Lung (tissue), 11 donors: ENCODE measurements at regions not wholly inside any gene's neighbourhood (a gene's known extent, or its start where the extent isn't known, plus 50 kb on each side); places are given as distances from the start of the nearest gene placed in this dataset.

Source experiments
- ATAC-seq: fragments of 200-7000 bp; cut with Tn5 transposase; one replicate; pipeline ENCODE4 v1.9.1; 2020; ENCODE audit warnings: moderate number of reproducible peaks; ENCODE audit not compliant: insufficient read depth, low FRiP score
- DNase-seq, 3 donors: peaks; one replicate each; pipeline ENCODE4 v3.0.0-alpha.2; 2013 to 2017
- H3K27ac ChIP-seq, 2 donors: one replicate each; pipeline ENCODE4 v1.5.1; 2013; ENCODE audit warnings: mild to moderate bottlenecking in 2 of 2, moderate library complexity in 2 of 2, control low read depth in 1 of 2, inconsistent platforms in 1 of 2, low read depth in 1 of 2, low read length in 1 of 2
- H3K27me3 ChIP-seq, 3 donors: one replicate each; pipeline ENCODE4 v1.5.1; 2013; ENCODE audit warnings: low read length in 2 of 3; ENCODE audit not compliant: control insufficient read depth in 3 of 3, insufficient read depth in 3 of 3
- H3K36me3 ChIP-seq, 4 donors: one replicate each; pipeline ENCODE4 v1.5.1; 2013; ENCODE audit warnings: low read length in 4 of 4, mild to moderate bottlenecking in 1 of 4, moderate library complexity in 1 of 4; ENCODE audit not compliant: control insufficient read depth in 4 of 4, insufficient read depth in 4 of 4
- H3K4me1 ChIP-seq, 5 donors: one replicate each; pipeline ENCODE4 v1.5.1; 2013; ENCODE audit warnings: low read length in 5 of 5, mild to moderate bottlenecking in 2 of 5, moderate library complexity in 1 of 5; ENCODE audit not compliant: control insufficient read depth in 5 of 5, insufficient read depth in 5 of 5
- H3K4me3 ChIP-seq: one replicate; pipeline ENCODE4 v1.5.1; 2013; ENCODE audit warnings: mild to moderate bottlenecking, control low read depth, moderate library complexity
- H3K9ac ChIP-seq, 2 donors: one replicate each; pipeline ENCODE4 v1.5.1; 2013; ENCODE audit warnings: low read length in 2 of 2, control low read depth in 1 of 2; ENCODE audit not compliant: insufficient read depth in 1 of 2
- H3K9me3 ChIP-seq, 4 donors: one replicate each; pipeline ENCODE4 v1.5.1; 2013; ENCODE audit warnings: low read length in 3 of 4, mild to moderate bottlenecking in 1 of 4, moderate library complexity in 1 of 4; ENCODE audit not compliant: control insufficient read depth in 4 of 4, insufficient read depth in 3 of 4
- CTCF ChIP-seq: IDR thresholded peaks from 2 replicates; pipeline ENCODE4 v1.5.1; 2012; ENCODE audit warnings: mild to moderate bottlenecking; ENCODE audit errors: control extremely low read depth, extremely low read depth
- WGBS, 2 donors: extraction: QIAGEN DNeasy Blood & Tissue Kit; methylation state at CpG; one replicate each; pipeline ENCODE4 v1.1.7; 2013; 5-methylcytosine and 5-hydroxymethylcytosine counted together
- donor health status: control.
- donor health status: control.
- donor health status: Bipolar disorder and iron deficiency.
- donor health status: healthy.
- donor health status: DM: yes; HTN: yes; CAD: no.

GRCh38 chr7:132646052-132646451, 69.8 kb upstream of the PLXNA4 start:
- DNase-seq = no peak
- H3K9me3 ChIP-seq = no peaks in the 10 kb centered on the region
- no peak overlapping the region for H3K27ac ChIP-seq
- H3K36me3 ChIP-seq = no peaks in the 10 kb centered on the region
- H3K9ac ChIP-seq = no peak overlapping the region
- no peak for TF ChIP-seq CTCF
- H3K4me1 ChIP-seq = peaks cover 0 to 1% (median 0%) of the 10 kb centered on the region in 5 donors
- ATAC-seq = no peak
- no peak overlapping the region for H3K4me3 ChIP-seq
- 84 to 95% methylated on average over 5 of the region's 5 CpGs for WGBS, 2 donors
- no peaks in the 10 kb centered on the region for H3K27me3 ChIP-seq

- no peaks in the 10 kb centered on the region for H3K36me3 ChIP-seq
- no peak for DNase-seq
- H3K4me1 ChIP-seq = no peaks in the 10 kb centered on the region
- WGBS, 2 donors = 52 to 65% methylated on average over 5 of the region's 5 CpGs
- no peak overlapping the region for H3K4me3 ChIP-seq
- H3K27me3 ChIP-seq = no peaks in the 10 kb centered on the region
- no peak for ATAC-seq
- no peak overlapping the region for H3K9ac ChIP-seq
- TF ChIP-seq CTCF = no peak
- H3K27ac ChIP-seq = no peak overlapping the region
- H3K9me3 ChIP-seq = no peaks in the 10 kb centered on the region
These were observed 67.0 kb upstream of the PLXNA4 start for GRCh38 chr7:132643302-132643701.

- H3K9ac ChIP-seq = no peak overlapping the region
- no peak for ATAC-seq
- no peak for DNase-seq
- peaks cover 0 to 3% (median 0%) of the 10 kb centered on the region in 4 donors for H3K9me3 ChIP-seq
- no peak overlapping the region for H3K4me3 ChIP-seq
- H3K36me3 ChIP-seq = no peaks in the 10 kb centered on the region
- TF ChIP-seq CTCF = no peak
- H3K27me3 ChIP-seq = no peaks in the 10 kb centered on the region
- H3K27ac ChIP-seq = no peak overlapping the region
- WGBS, 2 donors = 96 to 97% methylated on average over 1 of the region's 1 CpG
- H3K4me1 ChIP-seq = no peaks in the 10 kb centered on the region
These were observed 65.0 kb upstream of the PLXNA4 start for GRCh38 chr7:132641238-132641637.

- Histone ChIP-seq H3K27me3 (no peaks in the 10 kb centered on the region), H3K27ac (no peak overlapping the region), H3K9ac (no peak overlapping the region), H3K9me3 (peaks cover 0 to 3% (median 0%) of the 10 kb centered on the region in 4 donors), H3K4me3 (no peak overlapping the region), H3K36me3 (no peaks in the 10 kb centered on the region), H3K4me1 (no peaks in the 10 kb centered on the region)
- ATAC-seq (no peak), DNase-seq (no peak)
- 86 to 92% methylated on average over 5 of the region's 5 CpGs for WGBS, 2 donors
- no peak for TF ChIP-seq CTCF
These were observed 63.7 kb upstream of the PLXNA4 start for GRCh38 chr7:132639983-132640382.
